SK-N-SH treated with all-trans-retinoic acid at 6 μM for 48 hours (cell line): ENCODE measurements at regions not wholly inside any gene's neighbourhood (a gene's known extent, or its start where the extent isn't known, plus 50 kb on each side); places are given as distances from the start of the nearest gene placed in this dataset.

ENCODE experiments used
- ATAC-seq: fragments of 200-7000 bp; cut with Tn5 transposase; 3 replicates; pipeline ENCODE4 v1.9.1; 2020; ENCODE audit warnings: mild to moderate bottlenecking, moderate library complexity
- ARNTL ChIP-seq: fragments of 450-650 bp; formaldehyde crosslinking; IDR thresholded peaks from 2 replicates; pipeline ENCODE4 v1.5.0; 2020; ENCODE audit warnings: low read depth, mild to moderate bottlenecking, moderate library complexity, borderline replicate concordance
- BACH2 ChIP-seq: fragments of 250-450 bp; sonication (Bioruptor Pico); IDR thresholded peaks from 2 replicates; pipeline ENCODE4 v1.9.0; 2021; ENCODE audit warnings: mild to moderate bottlenecking, borderline replicate concordance
- CREB5 ChIP-seq: fragments of 250-450 bp; sonication (Bioruptor Pico); IDR thresholded peaks from 2 replicates; pipeline ENCODE4 v1.5.1; 2020; ENCODE audit warnings: low read depth, mild to moderate bottlenecking, moderate library complexity
- CSDC2 ChIP-seq: fragments of 250-450 bp; sonication (Bioruptor Pico); IDR thresholded peaks from 2 replicates; pipeline ENCODE4 v1.5.0; 2020; ENCODE audit warnings: mild to moderate bottlenecking, moderate library complexity
- CSRNP3 ChIP-seq: fragments of 250-450 bp; sonication (Bioruptor Pico); IDR thresholded peaks from 2 replicates; pipeline ENCODE4 v1.5.1; 2021; ENCODE audit warnings: mild to moderate bottlenecking, moderate library complexity
- ESRRG ChIP-seq: fragments of 250-450 bp; sonication (Bioruptor Pico); IDR thresholded peaks from 2 replicates; pipeline ENCODE4 v1.6.1; 2021; ENCODE audit warnings: mild to moderate bottlenecking
- GLIS3 ChIP-seq: fragments of 250-450 bp; sonication (Bioruptor Pico); IDR thresholded peaks from 2 replicates; pipeline ENCODE4 v1.5.0; 2020; ENCODE audit warnings: mild to moderate bottlenecking, moderate library complexity
- ISL1 ChIP-seq: fragments of 250-450 bp; sonication (Bioruptor Pico); IDR thresholded peaks from 2 replicates; pipeline ENCODE4 v2.1.2; 2022; ENCODE audit warnings: mild to moderate bottlenecking, moderate library complexity
- OSR1 ChIP-seq: fragments of 250-450 bp; sonication (Bioruptor Pico); IDR thresholded peaks from 2 replicates; pipeline ENCODE4 v1.8.0; 2022; ENCODE audit warnings: moderate library complexity, mild to moderate bottlenecking, inconsistent platforms
- PATZ1 ChIP-seq: fragments of 250-450 bp; sonication (Bioruptor Pico); IDR thresholded peaks from 2 replicates; pipeline ENCODE4 v1.8.0; 2020; ENCODE audit warnings: mild to moderate bottlenecking, moderate library complexity, borderline replicate concordance
- POU6F1 ChIP-seq: fragments of 250-450 bp; sonication (Bioruptor Pico); IDR thresholded peaks from 2 replicates; pipeline ENCODE4 v1.8.0; 2021; ENCODE audit warnings: low read depth, mild to moderate bottlenecking, moderate library complexity, borderline replicate concordance
- PPARA ChIP-seq: fragments of 250-450 bp; sonication (Bioruptor Pico); IDR thresholded peaks from 2 replicates; pipeline ENCODE4 v1.5.0; 2020; ENCODE audit warnings: mild to moderate bottlenecking, borderline replicate concordance
- SNAI2 ChIP-seq: fragments of 250-450 bp; sonication (Bioruptor Pico); IDR thresholded peaks from 2 replicates; pipeline ENCODE4 v1.5.0; 2020; ENCODE audit warnings: mild to moderate bottlenecking, moderate library complexity
- TCF4 ChIP-seq: fragments of 250-450 bp; sonication (Bioruptor Pico); IDR thresholded peaks from 2 replicates; pipeline ENCODE4 v1.8.0; 2021; ENCODE audit warnings: mild to moderate bottlenecking, moderate library complexity, borderline replicate concordance
- TOX ChIP-seq: fragments of 250-450 bp; sonication (Bioruptor Pico); IDR thresholded peaks from 2 replicates; pipeline ENCODE4 v1.8.0; 2021; ENCODE audit warnings: mild to moderate bottlenecking, moderate library complexity, borderline replicate concordance
- TSHZ2 ChIP-seq: fragments of 250-450 bp; sonication (Bioruptor Pico); IDR thresholded peaks from 2 replicates; pipeline ENCODE4 v1.5.0; 2020; ENCODE audit warnings: mild to moderate bottlenecking, moderate library complexity
- ZC3H10 ChIP-seq: fragments of 250-450 bp; sonication (Bioruptor Pico); IDR thresholded peaks from 2 replicates; pipeline ENCODE4 v1.5.1; 2021; ENCODE audit warnings: mild to moderate bottlenecking, moderate library complexity
- ZFP3 ChIP-seq: fragments of 250-450 bp; sonication (Bioruptor Pico); IDR thresholded peaks from 2 replicates; pipeline ENCODE4 v1.5.0; 2020; ENCODE audit warnings: mild to moderate bottlenecking, moderate library complexity
- ZFP30 ChIP-seq: fragments of 450-650 bp; formaldehyde crosslinking; IDR thresholded peaks from 2 replicates; pipeline ENCODE4 v1.5.0; 2022; ENCODE audit warnings: mild to moderate bottlenecking, moderate library complexity
- ZNF70 ChIP-seq: fragments of 450-650 bp; formaldehyde crosslinking; IDR thresholded peaks from 2 replicates; pipeline ENCODE4 v1.5.0; 2020; ENCODE audit warnings: mild to moderate bottlenecking, moderate library complexity
- ZNF8 ChIP-seq: fragments of 450-650 bp; formaldehyde crosslinking; IDR thresholded peaks from 2 replicates; pipeline ENCODE4 v1.5.0; 2020; ENCODE audit warnings: mild to moderate bottlenecking, moderate library complexity

- TF ChIP-seq ZNF70 (CRISPR knock-in tag) (no peak), SNAI2 (no peak), ESRRG (CRISPR knock-in tag) (no peak), ARNTL (CRISPR knock-in tag) (no peak), ZNF8 (CRISPR knock-in tag) (no peak), ISL1 (no peak), TSHZ2 (no peak), PPARA (CRISPR knock-in tag) (no peak), GLIS3 (CRISPR knock-in tag) (no peak), ZC3H10 (CRISPR knock-in tag) (no peak), TOX (CRISPR knock-in tag) (no peak), CSRNP3 (no peak), CREB5 (CRISPR knock-in tag) (no peak), CSDC2 (CRISPR knock-in tag) (no peak), PATZ1 (CRISPR knock-in tag) (no peak), BACH2 (no peak), ZFP3 (CRISPR knock-in tag) (no peak), TCF4 (CRISPR knock-in tag) (no peak), OSR1 (CRISPR knock-in tag) (no peak), ZFP30 (CRISPR knock-in tag) (no peak)
Observed at GRCh38 chr5:93340881-93341280, 240.1 kb downstream of the NR2F1-AS1 start.

GRCh38 chr5:93337138-93337537, 243.9 kb downstream of the NR2F1-AS1 start:
- TF ChIP-seq TSHZ2 (no peak), POU6F1 (CRISPR knock-in tag) (no peak), TOX (CRISPR knock-in tag) (no peak)
- no peak for ATAC-seq

More at GRCh38 chr5:93340881-93341280, 240.1 kb downstream of the NR2F1-AS1 start:
- ATAC-seq, result no peak
